GM12865 (cell line): ENCODE measurements at regions not wholly inside any gene's neighbourhood (a gene's known extent, or its start where the extent isn't known, plus 50 kb on each side); places are given as distances from the start of the nearest gene placed in this dataset.

Experiments used
- DNase-seq: peaks from one replicate; pipeline ENCODE4 v3.0.0; 2010; ENCODE audit warnings: low read depth
- H3K4me3 ChIP-seq: 2 replicates; pipeline ENCODE4 v1.5.1; 2011; ENCODE audit warnings: mild to moderate bottlenecking, low read depth, low read length, control low read depth
- CTCF ChIP-seq: IDR thresholded peaks from 2 replicates; pipeline ENCODE4 v1.5.1; 2011; ENCODE audit warnings: low read length, control low read depth, low read depth, inconsistent platforms; ENCODE audit not compliant: insufficient read depth; ENCODE audit errors: missing control alignments

GRCh38 chr12:45548426-45548825 is 181.1 kb upstream of the ARID2 start:
- TF ChIP-seq CTCF, result no peak
- H3K4me3 ChIP-seq, result no peak overlapping the region
- no peak for DNase-seq

GRCh38 chr12:45549337-45549902 is 180.1 kb upstream of the ARID2 start:
- no peak for DNase-seq
- TF ChIP-seq CTCF, result no peak

GRCh38 chr12:45553204-45553603 is 176.3 kb upstream of the ARID2 start:
- no peak overlapping the region for H3K4me3 ChIP-seq
- no peak for TF ChIP-seq CTCF
- DNase-seq, result no peak

More at GRCh38 chr12:45549337-45549902, 180.1 kb upstream of the ARID2 start:
- H3K4me3 ChIP-seq, result no peak overlapping the region

GRCh38 chr12:45557016-45557415 is 172.5 kb upstream of the ARID2 start:
- TF ChIP-seq CTCF, result no peak
- no peak overlapping the region for H3K4me3 ChIP-seq
- no peak for DNase-seq

GRCh38 chr12:45558353-45558752 is 171.2 kb upstream of the ARID2 start:
- H3K4me3 ChIP-seq, result no peak overlapping the region
- no peak for TF ChIP-seq CTCF
- DNase-seq, result no peak

GRCh38 chr12:45559537-45559936 is 170.0 kb upstream of the ARID2 start:
- H3K4me3 ChIP-seq, result no peak overlapping the region
- TF ChIP-seq CTCF, result no peak

GRCh38 chr12:45560689-45561088 is 168.8 kb upstream of the ARID2 start:
- H3K4me3 ChIP-seq, result no peak overlapping the region
- no peak for DNase-seq
- TF ChIP-seq CTCF, result no peak

More at GRCh38 chr12:45559537-45559936, 170.0 kb upstream of the ARID2 start:
- DNase-seq, result no peak
